HepG2 (cell line): ENCODE measurements at regions not wholly inside any gene's neighbourhood (a gene's known extent, or its start where the extent isn't known, plus 50 kb on each side); places are given as distances from the start of the nearest gene placed in this dataset.

Source experiments
- CCDC6 ChIP-seq: sonication (generic); formaldehyde crosslinking; IDR thresholded peaks from 2 replicates; pipeline ENCODE4 v1.8.1; 2022; ENCODE audit warnings: mild to moderate bottlenecking, missing genetic modification reagents, moderate library complexity
- FOXO1 ChIP-seq: sonication (generic); formaldehyde crosslinking; IDR thresholded peaks from 2 replicates; pipeline ENCODE4 v1.4.0; 2020; ENCODE audit warnings: missing genetic modification reagents
- FOXO4 ChIP-seq: sonication (generic); formaldehyde crosslinking; conservative IDR thresholded peaks from 2 replicates; pipeline ENCODE4 v1.8.1; 2023; ENCODE audit warnings: missing genetic modification reagents
- HMGXB4 ChIP-seq, 2 experiments: sonication (generic) in 1 of 2; formaldehyde crosslinking in 1 of 2; IDR thresholded peaks; 2 replicates each; pipeline versions ENCODE4 v1.4.0 to v1.6.1; 2018 to 2020; ENCODE audit warnings: missing genetic modification reagents in 2 of 2, borderline replicate concordance in 1 of 2, low read depth in 1 of 2, mild to moderate bottlenecking in 1 of 2, missing biosample characterization in 1 of 2
- KLF12 ChIP-seq: sonication (generic); formaldehyde crosslinking; IDR thresholded peaks from 2 replicates; pipeline ENCODE4 v1.4.0; 2020; ENCODE audit warnings: missing genetic modification reagents, borderline replicate concordance
- MYPOP ChIP-seq: sonication (generic); formaldehyde crosslinking; IDR thresholded peaks from 2 replicates; pipeline ENCODE4 v1.8.1; 2023; ENCODE audit warnings: mild to moderate bottlenecking, moderate library complexity, missing genetic modification reagents
- NFIC ChIP-seq: IDR thresholded peaks from 2 replicates; pipeline ENCODE4 v1.6.1; 2012; ENCODE audit warnings: mild to moderate bottlenecking, low read length, inconsistent platforms
- RFXAP ChIP-seq: sonication (generic); formaldehyde crosslinking; IDR thresholded peaks from 2 replicates; pipeline ENCODE4 v1.4.0; 2020; ENCODE audit warnings: missing genetic modification reagents, borderline replicate concordance
- RXRA ChIP-seq: sonication (generic); formaldehyde crosslinking; IDR thresholded peaks from 2 replicates; pipeline ENCODE4 v1.5.1; 2020; ENCODE audit warnings: missing genetic modification reagents
- SP5 ChIP-seq: IDR thresholded peaks from 2 replicates; pipeline ENCODE4 v1.6.1; 2016; ENCODE audit warnings: low read depth, borderline replicate concordance
- STAG1 ChIP-seq: sonication (generic); formaldehyde crosslinking; IDR thresholded peaks from 2 replicates; pipeline ENCODE4 v1.4.0; 2020; ENCODE audit warnings: missing genetic modification reagents
- ZBTB40 ChIP-seq, 2 experiments: fragments of 450-650 bp in 1 of 2; sonication (generic) in 1 of 2; formaldehyde crosslinking in 1 of 2; IDR thresholded peaks; 2 replicates each; pipeline versions ENCODE4 v1.6.1 to v1.8.0; 2016 to 2022; ENCODE audit warnings: antibody characterized with exemption in 1 of 2, mild to moderate bottlenecking in 1 of 2, missing genetic modification reagents in 1 of 2
- ZFX ChIP-seq: sonication (generic); formaldehyde crosslinking; IDR thresholded peaks from 2 replicates; pipeline ENCODE4 v1.4.0; 2020; ENCODE audit warnings: mild to moderate bottlenecking, low read depth, missing genetic modification reagents, moderate library complexity

GRCh38 chr20:53738039-53738944, 144.7 kb upstream of the ZNF217 start (continued):
- TF ChIP-seq HMGXB4 (CRISPR knock-in tag; IDR thresholded peaks at IDR 0.05; ENCODE audit: borderline replicate concordance in 1 of 2, low read depth in 1 of 2) (peak; percentile 62 to 64; a peak in 2 of 4 replicates), ZFX (CRISPR knock-in tag) (peak; percentile 83), MYPOP (peak; percentile 85), CCDC6 (peak; percentile 81), RFXAP (CRISPR knock-in tag) (peak; percentile 4; the same call in 1 of the 2 replicates), FOXO1 (CRISPR knock-in tag) (peak; percentile 93; the same call in 1 of the 2 replicates), RXRA (CRISPR knock-in tag) (peak; percentile 76), KLF12 (CRISPR knock-in tag) (0 out of 2 replicates have a peak, but pooled peaks have one; percentile 19), ZBTB40 (IDR thresholded peaks at IDR 0.05) (no peak), ZBTB40 (CRISPR knock-in tag; IDR thresholded peaks at IDR 0.05) (peak; percentile 86), NFIC (peak; percentile 64; the same call in 1 of the 2 replicates), STAG1 (CRISPR knock-in tag) (peak; percentile 42; the same call in 1 of the 2 replicates), FOXO4 (peak; percentile 99), SP5 (CRISPR knock-in tag) (no peak; the same call in 1 of the 2 replicates)
